T47D (cell line): ENCODE measurements at regions not wholly inside any gene's neighbourhood (a gene's known extent, or its start where the extent isn't known, plus 50 kb on each side); places are given as distances from the start of the nearest gene placed in this dataset.

Experiments
- DNase-seq, 2 experiments: peaks; one replicate each; pipeline versions ENCODE4 v3.0.0 to v3.0.0-alpha.2; 2011 to 2012; ENCODE audit warnings: low read depth in 1 of 2, low spot score in 1 of 2
- JUND ChIP-seq: IDR thresholded peaks from 2 replicates; pipeline ENCODE4 v1.6.1; 2012; ENCODE audit warnings: low read depth
- in situ Hi-C: cut with HindIII; loops from 2 replicates; pipeline ENCODE4 v1.10.0; 2016; ENCODE audit warnings: low sequenced_read_pairs, low pct_unique_long_range_greater_than_20kb

DNA sequence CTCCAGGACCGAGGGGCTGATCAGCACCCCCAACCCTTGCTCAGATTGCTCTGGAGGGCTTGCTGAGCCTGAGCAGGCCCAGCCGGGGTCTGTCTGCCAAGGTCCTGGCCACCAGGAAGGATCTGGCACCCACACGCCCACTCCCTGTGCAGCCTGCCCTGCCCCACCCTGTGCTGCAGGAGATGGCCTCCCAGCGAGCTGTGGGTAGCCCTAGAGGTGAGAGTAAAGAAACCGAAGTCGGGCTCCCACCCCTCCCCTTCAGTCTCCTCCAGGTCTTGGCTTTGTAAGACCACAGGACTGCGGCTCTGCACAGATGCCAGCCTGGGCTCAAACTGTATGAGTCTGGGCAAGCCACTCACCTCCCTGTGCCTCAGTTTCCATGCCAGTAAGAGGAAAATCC, 307.8 kb downstream of the BCL11B start:
- in situ Hi-C loops = no loop called here
- DNase-seq = no peak
- no peak for TF ChIP-seq JUND

DNA sequence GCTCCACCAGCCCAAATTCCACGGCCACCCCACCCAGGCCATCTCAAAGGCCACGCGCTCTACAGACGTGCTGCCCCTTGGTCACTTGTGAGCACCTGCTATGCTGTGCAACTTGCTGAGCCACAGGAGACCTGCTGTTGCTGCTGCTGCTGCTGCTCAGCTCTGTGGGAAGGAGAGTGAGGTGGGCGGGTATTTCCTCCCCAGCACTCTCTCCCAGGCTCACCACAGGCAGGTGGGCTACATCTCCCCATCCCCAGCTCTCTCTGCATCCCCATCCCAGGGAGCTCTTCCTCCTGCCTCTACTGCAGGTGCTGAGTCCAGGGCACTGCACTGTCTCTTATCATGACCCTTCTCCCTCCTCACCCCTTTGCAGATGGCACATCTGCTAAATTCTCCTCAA, 306.9 kb downstream of the BCL11B start:
- TF ChIP-seq JUND = no peak
- DNase-seq = no peak
- in situ Hi-C loops = no loop called here

DNA sequence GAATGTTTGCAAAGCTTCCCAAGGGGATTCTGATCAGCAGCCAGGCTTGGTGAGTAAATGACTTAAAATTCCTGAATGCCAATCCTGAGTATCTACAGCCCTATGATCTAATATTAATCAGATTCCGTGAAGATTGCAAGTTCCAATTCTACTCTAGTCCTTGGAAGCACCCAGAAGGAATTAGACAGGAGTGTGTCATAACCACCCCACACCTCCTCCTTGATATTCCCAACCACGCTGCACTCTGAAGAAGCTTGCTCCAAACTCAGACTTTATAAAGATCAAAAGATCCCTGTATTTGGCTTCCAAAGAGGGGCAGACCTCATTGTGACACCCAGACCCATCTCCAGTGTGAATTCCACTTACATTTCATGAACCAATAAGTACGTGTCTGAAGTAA, 306.0 kb downstream of the BCL11B start:
- no peak for DNase-seq
- no peak for TF ChIP-seq JUND
- in situ Hi-C loops = no loop called here

DNA sequence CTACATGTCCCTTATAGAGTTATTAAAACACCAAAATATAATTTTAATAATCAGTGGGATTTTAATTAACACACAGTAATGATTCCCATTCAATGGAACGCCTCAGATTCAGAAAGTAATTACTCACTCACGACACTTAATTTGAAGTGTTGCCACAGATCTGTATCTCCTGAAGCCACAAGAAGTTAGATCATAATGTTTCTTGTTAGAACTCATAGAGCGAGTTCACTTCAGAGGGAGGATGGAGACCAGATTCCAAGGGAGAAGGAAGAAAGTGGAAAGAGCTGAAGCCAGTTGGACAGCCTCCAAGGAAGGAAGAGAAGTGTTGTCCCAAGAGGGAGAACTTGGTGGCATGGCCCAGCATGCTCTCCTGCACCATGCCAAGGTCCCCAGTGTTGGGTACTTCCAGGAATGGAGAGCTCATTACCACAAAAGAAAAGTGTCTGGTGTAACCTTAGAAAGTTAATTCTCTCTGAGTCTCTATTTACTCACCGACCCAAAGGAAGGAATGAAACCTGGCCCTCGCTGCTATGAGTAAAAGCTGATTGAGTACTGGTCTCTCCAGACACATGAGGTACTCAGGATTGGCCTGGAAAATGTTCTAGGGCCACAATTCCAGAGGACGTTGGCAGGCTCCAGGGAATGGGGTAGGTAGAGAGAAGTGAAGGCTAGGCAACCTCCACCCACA, 305.4 kb downstream of the BCL11B start:
- peak in 1 of 2 experiments; percentile 35 for DNase-seq
- in situ Hi-C loops = no loop called here
- TF ChIP-seq JUND = no peak

DNA sequence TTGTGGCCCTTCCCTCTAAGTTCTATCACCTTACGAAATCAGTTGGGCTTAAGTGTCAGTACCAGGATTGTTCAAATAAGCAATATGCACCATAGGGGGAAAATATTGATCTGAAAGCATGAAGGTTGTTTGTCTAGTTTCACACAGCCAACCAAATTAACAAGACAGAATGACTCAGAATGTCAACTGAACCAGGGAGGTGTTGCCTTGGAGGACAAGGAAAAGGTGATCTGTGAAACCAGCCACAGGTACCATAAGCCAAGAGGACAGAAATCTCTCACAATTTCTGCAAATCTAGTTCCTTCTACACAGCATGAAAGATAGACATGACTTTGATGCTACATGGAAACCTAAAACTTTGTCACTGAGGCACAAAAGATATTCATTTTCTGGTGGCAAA, 297.9 kb downstream of the BCL11B start:
- in situ Hi-C loops = no loop called here
- no peak for TF ChIP-seq JUND
- no peak for DNase-seq

DNA sequence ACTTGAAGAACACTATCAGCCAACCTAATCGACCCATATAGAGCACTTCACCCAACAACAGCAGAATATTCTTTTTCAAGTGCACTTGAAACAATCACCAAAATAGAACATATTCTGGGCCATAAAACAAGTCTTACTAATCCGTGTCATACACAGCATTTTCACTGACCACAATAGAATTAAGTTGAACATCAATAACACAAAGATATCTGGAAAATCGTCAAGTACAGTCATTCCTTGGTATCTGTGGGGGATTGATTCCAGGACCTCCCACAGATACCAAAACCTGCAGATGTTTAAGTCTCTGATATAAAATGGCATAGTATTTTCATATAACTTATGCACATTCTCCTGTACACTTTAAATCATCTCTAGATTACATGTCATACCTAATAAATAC, 295.7 kb downstream of the BCL11B start:
- TF ChIP-seq JUND = no peak
- DNase-seq = no peak
- in situ Hi-C loops = no loop called here

DNA sequence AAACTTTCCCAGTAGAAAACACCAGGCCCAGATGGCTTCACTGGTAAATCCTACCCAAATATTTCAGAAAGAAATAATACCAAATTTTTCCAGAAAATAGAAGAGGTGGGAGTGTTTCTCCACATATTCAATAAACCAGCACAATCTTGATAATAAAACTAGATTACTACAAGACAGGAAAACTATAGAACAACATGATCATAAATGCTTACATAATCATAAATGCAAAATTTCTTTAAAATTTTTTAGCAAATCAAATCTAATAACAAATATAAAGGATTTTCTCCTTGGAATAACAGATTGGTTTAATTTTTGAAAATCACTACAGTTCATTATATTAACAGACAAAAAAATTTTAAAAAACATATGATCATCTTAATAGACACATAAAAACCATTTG, 294.5 kb downstream of the BCL11B start:
- no peak for DNase-seq
- TF ChIP-seq JUND = no peak
- in situ Hi-C loops = no loop called here

DNA sequence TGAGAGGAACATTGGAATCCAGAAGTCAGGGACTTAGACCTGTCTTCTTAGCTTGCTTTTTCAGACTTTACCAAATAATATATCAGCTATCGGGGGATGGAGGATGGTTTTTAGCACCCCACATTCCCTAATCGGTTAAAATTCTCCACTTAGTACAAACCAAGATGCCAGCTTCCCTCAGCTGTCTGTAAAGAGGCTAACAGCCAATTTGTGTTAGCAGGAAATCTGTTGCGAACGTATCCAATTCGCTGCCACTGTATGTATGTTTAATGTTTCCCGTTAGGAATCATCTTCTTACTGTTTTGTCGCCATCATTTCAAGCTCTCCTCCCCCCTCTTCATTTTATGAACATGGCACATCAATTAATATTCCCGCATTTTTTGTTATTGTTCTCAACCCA, 289.0 kb downstream of the BCL11B start:
- no peak for DNase-seq
- in situ Hi-C loops = no loop called here
- no peak for TF ChIP-seq JUND

DNA sequence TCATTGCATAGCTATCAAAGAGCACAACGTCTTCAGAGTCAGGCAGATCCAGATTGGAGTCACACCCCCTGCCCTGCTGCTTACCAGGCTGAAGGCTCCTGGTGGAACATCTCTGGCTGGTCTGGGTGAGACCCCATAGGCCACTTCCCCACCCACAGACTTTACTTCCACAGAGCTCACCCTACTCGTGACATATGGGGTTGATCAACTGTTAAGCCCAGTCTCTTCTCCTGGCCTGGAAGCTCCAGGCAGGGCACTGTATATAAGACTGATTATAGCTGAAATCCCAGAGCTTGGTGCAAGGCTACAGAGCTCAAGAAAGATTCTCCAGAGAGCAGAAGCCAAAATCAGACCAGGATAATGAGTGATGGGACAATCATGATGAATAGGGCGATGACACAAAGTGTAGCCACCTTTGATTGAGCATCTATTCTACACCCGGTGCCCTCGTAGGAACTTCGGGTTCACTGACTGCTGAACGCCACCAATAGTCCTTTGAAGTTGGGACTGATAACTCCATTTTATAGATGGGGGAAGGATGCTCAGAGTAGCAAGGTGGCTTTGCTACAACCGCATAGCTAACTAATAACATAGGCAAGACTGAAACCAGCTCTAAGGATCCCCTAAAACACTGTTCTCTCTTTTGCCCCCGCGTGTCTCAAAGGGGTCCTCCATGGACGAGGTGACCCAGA, 287.8 kb downstream of the BCL11B start:
- in situ Hi-C loops = no loop called here
- no peak for TF ChIP-seq JUND
- DNase-seq = no peak

DNA sequence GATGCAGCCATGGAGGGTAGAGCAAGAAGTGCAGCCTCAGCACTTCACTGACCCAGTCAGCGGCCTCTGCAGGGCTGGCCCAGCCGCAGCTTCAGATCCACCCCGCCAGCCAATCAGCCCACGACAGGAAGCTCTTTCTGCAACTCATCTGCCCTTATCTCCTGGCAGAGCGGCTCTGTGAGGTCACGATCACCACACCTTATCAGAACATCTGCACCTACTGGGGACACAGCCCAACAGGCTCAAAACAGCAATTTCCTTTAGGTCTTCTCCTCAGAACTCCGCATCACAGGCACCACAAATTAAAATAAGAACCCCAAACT, 287.3 kb downstream of the BCL11B start:
- DNase-seq = no peak
- no peak for TF ChIP-seq JUND
- in situ Hi-C loops = no loop called here

DNA sequence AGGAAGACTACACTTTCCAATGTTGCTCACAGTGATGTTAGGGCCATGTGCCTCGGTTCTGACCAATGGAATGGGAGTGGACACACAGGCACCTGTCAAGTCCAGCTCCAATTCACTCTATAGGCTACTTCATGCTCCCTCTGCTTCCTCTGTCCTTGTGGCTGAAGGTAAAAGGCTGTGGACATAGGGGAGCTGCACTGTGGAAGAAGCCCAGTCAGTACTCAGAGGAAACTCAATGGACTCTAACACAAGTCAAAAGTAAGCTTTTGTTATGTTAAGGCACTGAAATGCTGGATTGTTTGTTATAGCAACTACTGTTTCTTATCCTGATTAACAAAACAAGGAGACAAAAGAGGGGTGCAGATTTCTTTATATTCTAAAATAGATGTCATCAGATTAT, 278.2 kb downstream of the BCL11B start:
- TF ChIP-seq JUND = no peak
- DNase-seq = no peak
- in situ Hi-C loops = no loop called here

DNA sequence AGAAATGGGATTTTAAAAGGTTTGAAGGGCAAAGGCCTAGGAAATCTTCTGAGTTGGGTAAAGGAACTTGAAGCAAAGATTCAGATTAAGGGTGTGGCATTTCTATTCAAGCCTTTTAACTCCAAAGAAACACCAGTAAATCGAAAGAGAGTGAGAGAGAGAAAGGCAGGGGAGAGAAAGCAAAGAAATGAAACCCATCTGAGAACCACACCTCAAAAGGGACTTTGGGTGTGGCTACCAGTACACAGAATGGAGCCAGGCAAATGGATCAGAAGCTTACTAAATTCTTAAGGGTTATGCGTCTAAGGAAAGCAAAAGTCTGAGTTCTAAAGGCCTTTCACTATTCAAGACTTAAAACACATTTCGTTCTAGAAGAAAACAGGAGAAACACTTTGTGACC, 277.4 kb downstream of the BCL11B start:
- TF ChIP-seq JUND = no peak
- in situ Hi-C loops = no loop called here

DNA sequence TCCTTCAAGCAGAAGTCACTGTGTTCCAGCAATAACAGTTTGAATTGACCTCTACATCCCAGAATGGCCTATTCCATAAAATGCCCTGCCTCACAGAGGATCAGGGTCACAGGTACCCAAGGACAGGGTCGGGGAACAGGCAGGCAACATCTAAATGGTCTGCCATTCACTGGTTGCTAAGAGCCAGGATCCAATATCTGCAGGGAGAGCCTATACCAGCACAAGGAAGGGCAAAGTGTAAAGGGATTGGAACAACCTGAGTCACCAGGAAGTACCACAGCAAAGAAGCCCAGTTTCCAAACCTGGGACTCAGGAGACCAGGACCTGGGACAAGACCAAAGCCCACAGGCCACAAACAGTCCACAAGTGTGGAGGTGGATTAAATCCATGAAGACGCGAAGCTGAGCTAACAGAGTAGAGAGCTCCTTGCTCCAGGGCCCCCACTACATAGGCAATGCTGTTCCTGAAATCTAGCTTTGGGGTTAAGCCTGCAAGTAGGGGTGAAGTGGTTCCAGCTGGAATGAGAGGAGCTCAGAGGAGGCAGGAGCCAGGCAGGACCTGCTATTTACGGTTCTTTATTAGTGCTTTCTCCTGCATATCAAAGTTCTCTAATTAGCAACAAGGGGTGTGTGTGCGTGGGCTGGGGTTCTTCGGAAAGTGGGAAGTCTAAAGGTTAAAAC, 274.3 kb downstream of the BCL11B start:
- in situ Hi-C loops = no loop called here
- no peak for TF ChIP-seq JUND

More for the DNA sequence above, 277.4 kb downstream of the BCL11B start:
- no peak for DNase-seq

More for the DNA sequence above, 274.3 kb downstream of the BCL11B start:
- DNase-seq = no peak
